CD4-positive, alpha-beta memory T cell (primary cell): ENCODE measurements at regions not wholly inside any gene's neighbourhood (a gene's known extent, or its start where the extent isn't known, plus 50 kb on each side); places are given as distances from the start of the nearest gene placed in this dataset.
"Not testable (repeated sequence)": the region's sequence is repeated elsewhere in the genome, so short reads cannot be mapped to it uniquely, and the experiment has no call there.

Experiments
- CTCF ChIA-PET: fragments of 350-600 bp; sonication (Branson Sonifier 250); formaldehyde crosslinking; loops from one replicate; lab custom pipeline; 2021; ENCODE audit warnings: inconsistent platforms; ENCODE audit not compliant: partially characterized antibody; lab: Charles Lee
- POLR2A ChIA-PET: fragments of 350-600 bp; sonication (Branson Sonifier 250); formaldehyde crosslinking; loops from one replicate; lab custom pipeline; 2021; ENCODE audit not compliant: partially characterized antibody; lab: Charles Lee
- DNase-seq, 5 donors: peaks; one replicate each; pipeline versions ENCODE4 v3.0.0 to v3.0.0-alpha.2; 2020 to 2022; ENCODE audit warnings: mixed read lengths in 1 of 5
- H3K27ac ChIP-seq: one replicate; pipeline ENCODE4 v1.7.0; 2013; ENCODE audit warnings: low read depth, low read length
- H3K27me3 ChIP-seq: 2 replicates; pipeline ENCODE4 v1.7.0; 2013; ENCODE audit warnings: mild to moderate bottlenecking, low read length, moderate library complexity; ENCODE audit not compliant: insufficient read depth
- H3K36me3 ChIP-seq: 2 replicates; pipeline ENCODE4 v1.7.0; 2013; ENCODE audit warnings: mild to moderate bottlenecking, low read length, moderate library complexity; ENCODE audit not compliant: insufficient read depth
- H3K4me1 ChIP-seq: 2 replicates; pipeline ENCODE4 v1.7.0; 2013; ENCODE audit warnings: mild to moderate bottlenecking, low read length, moderate library complexity; ENCODE audit not compliant: insufficient read depth
- H3K4me3 ChIP-seq, 2 donors: one replicate each; pipeline ENCODE4 v1.7.0; 2013; ENCODE audit warnings: low read length in 2 of 2, mild to moderate bottlenecking in 1 of 2
- H3K9me3 ChIP-seq, 2 donors: one replicate each; pipeline ENCODE4 v1.7.0; 2013; ENCODE audit warnings: low read length in 2 of 2, control low read depth in 1 of 2; ENCODE audit not compliant: control insufficient read depth in 1 of 2
- H3K27ac Mint-ChIP-seq, 7 donors: one replicate each; pipeline ENCODE4 v1.8.0; 2020 to 2021; ENCODE audit warnings: mixed read lengths in 7 of 7, mild to moderate bottlenecking in 6 of 7, inconsistent platforms in 3 of 7, moderate library complexity in 3 of 7
- H3K27me3 Mint-ChIP-seq, 2 donors: one replicate each; pipeline ENCODE4 v1.8.0; 2020 to 2021; ENCODE audit warnings: mixed read lengths in 2 of 2
- H3K36me3 Mint-ChIP-seq, 2 donors: one replicate each; pipeline ENCODE4 v1.8.0; 2020 to 2021; ENCODE audit warnings: mixed read lengths in 2 of 2, inconsistent platforms in 1 of 2, mild to moderate bottlenecking in 1 of 2
- H3K4me1 Mint-ChIP-seq, 4 donors: one replicate each; pipeline ENCODE4 v1.8.0; 2020 to 2021; ENCODE audit warnings: mixed read lengths in 4 of 4, mild to moderate bottlenecking in 1 of 4
- H3K4me3 Mint-ChIP-seq, 8 donors: one replicate each; pipeline ENCODE4 v1.8.0; 2020 to 2021; ENCODE audit warnings: mixed read lengths in 8 of 8, mild to moderate bottlenecking in 7 of 8, moderate library complexity in 6 of 8, inconsistent platforms in 3 of 8
- H3K9me3 Mint-ChIP-seq, 8 donors: one replicate each; pipeline ENCODE4 v1.8.0; 2020 to 2021; ENCODE audit warnings: mixed read lengths in 8 of 8, mild to moderate bottlenecking in 5 of 8, inconsistent platforms in 3 of 8, moderate library complexity in 1 of 8
- intact Hi-C: fragments of 100-400 bp; cut with micrococcal nuclease; formaldehyde crosslinking; loops from one replicate; pipeline ENCODE4 v1.15.1; 2023

DNA sequence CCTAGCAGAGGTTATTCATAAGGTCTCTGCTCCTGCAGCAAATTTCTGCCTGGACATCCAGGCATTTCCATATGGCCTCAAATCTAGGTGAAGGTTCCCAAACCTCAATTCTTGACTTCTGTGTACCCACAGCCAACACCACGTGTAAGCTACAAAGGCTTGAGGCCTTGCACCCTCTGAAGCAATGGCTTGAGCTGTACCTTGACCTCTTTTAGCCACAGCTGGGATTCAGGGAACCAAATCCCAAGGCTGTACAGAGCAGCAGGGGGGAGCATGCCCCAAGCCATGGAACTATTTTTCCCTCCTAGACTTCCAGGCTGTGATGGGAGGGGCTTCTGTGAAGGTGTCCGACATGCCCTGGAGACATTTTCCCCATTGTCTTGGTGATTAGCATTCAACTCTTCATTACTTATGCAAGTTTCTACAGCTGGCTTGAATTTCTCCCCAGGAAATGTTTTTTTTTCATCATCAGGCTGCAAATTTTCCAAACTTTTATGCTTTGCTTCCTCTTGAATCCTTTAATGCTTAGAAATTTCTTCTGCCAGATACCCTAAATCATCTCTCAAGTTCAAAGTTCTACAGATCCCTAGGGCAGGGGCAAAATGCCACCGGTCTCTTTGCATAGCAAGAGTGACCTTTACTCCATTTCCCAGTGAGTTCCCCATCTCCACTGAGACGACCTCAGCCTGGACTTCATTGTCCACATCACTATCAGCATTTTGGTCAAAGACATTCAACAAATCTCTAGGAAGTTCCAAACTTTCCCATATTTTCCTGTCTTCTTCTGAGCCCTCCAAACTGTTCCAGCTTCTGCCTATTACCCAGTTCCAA is 1148.9 kb downstream of the SORCS1 start:
- not testable (repeated sequence) for H3K36me3 ChIP-seq

DNA sequence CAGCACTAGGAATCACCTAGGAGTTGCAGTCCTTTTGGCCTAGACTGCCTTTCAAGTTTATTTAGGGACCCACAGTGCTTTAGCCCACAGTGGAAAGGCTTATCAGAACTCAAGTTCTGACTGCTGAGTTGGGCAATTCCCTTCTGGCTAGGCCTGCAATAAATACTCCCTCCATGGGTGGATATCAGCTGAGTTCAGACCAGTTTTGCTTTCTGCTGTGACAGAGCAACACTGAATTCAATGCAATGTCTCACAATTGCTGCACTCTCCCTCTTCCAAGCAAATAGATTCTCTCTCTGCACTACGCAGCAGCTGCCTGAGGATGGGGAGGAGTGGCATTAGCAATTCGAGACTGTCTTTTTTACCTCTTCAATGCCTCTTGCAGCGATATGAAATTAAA is 1153.3 kb downstream of the SORCS1 start:
- Histone ChIP-seq H3K4me1 (no peaks in the 10 kb centered on the region), H3K27ac (no peak overlapping the region), H3K9me3 (no peaks in the 10 kb centered on the region), H3K36me3 (no peaks in the 10 kb centered on the region), H3K4me3 (no peak overlapping the region), H3K27me3 (no peaks in the 10 kb centered on the region)
- Mint-ChIP-seq H3K27ac (no peak overlapping the region), H3K4me3 (no peak overlapping the region), H3K36me3 (no peaks in the 10 kb centered on the region), H3K9me3 (peaks cover 2 to 25% (median 9%) of the 10 kb centered on the region in 8 donors), H3K4me1 (no peaks in the 10 kb centered on the region), H3K27me3 (no peaks in the 10 kb centered on the region)
- no peak for DNase-seq
- intact Hi-C loops: no loop called here
- ChIA-PET POLR2A (no interaction called here), CTCF (no interaction called here)

More for the DNA sequence above, 1148.9 kb downstream of the SORCS1 start:
- CTCF ChIA-PET, H3K27me3 ChIP-seq, POLR2A ChIA-PET, H3K4me1 ChIP-seq, H3K27ac Mint-ChIP-seq, H3K27ac ChIP-seq, H3K4me1 Mint-ChIP-seq, H3K4me3 ChIP-seq, DNase-seq, H3K9me3 ChIP-seq, H3K36me3 Mint-ChIP-seq, intact Hi-C loops, H3K4me3 Mint-ChIP-seq, H3K27me3 Mint-ChIP-seq: not testable (repeated sequence)
- H3K9me3 Mint-ChIP-seq: peaks cover 0 to 25% (median 14%) of the 10 kb centered on the region in 8 donors

DNA sequence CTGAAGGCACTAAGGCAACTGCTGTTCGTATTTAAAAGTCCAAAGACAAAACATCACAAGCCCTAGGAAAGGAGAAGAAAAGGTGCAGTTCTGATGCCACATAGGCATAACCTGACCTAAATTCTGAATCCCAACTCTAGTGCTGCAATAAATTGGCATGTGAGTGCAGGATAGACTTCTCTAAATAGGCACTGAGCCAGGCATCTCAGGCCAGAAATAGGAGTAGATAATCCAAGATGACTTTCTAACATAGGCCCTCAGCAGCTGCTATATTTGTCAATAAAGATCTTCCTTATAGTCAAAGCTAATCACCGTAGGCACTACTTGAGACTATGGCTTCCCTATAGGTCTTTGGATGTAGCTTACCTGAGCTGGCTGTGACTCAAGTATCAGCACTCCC is 1163.8 kb downstream of the SORCS1 start:
- Mint-ChIP-seq H3K27ac (no peak overlapping the region), H3K27me3 (no peaks in the 10 kb centered on the region), H3K9me3 (peaks cover 2 to 22% (median 5%) of the 10 kb centered on the region in 8 donors), H3K4me1 (no peaks in the 10 kb centered on the region), H3K4me3 (no peak overlapping the region), H3K36me3 (no peaks in the 10 kb centered on the region)
- H3K4me1 ChIP-seq: no peaks in the 10 kb centered on the region
- DNase-seq: no peak
- no peak overlapping the region for H3K4me3 ChIP-seq
- no peak overlapping the region for H3K27ac ChIP-seq
- CTCF ChIA-PET: no interaction called here
- no peaks in the 10 kb centered on the region for H3K36me3 ChIP-seq
- intact Hi-C loops: no loop called here
- no peaks in the 10 kb centered on the region for H3K9me3 ChIP-seq
- H3K27me3 ChIP-seq: no peaks in the 10 kb centered on the region
- POLR2A ChIA-PET: no interaction called here

DNA sequence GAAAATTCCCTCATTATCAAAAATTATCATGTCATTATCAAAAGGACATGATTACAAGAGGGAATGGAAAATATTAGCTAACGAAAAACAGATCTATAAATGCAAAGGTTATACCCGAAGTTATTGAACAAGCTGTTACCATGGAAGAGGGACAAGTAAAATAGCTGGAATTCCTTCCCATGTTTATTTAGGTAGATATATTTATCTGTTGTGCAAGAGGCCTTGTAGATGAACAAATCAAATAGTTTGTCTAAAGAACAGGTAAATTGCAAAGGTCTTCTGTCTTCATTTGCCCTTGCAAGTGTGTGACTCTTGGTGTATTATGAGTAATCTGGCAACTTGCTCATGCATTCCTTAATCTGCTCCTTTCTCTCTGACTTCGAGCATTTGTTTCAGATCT is 1170.9 kb downstream of the SORCS1 start:
- DNase-seq: no peak
- ChIA-PET POLR2A (no interaction called here), CTCF (no interaction called here)
- Histone ChIP-seq H3K9me3 (no peaks in the 10 kb centered on the region), H3K27me3 (no peaks in the 10 kb centered on the region), H3K27ac (no peak overlapping the region), H3K4me3 (no peak overlapping the region), H3K4me1 (no peaks in the 10 kb centered on the region), H3K36me3 (no peaks in the 10 kb centered on the region)
- Mint-ChIP-seq H3K4me1 (no peaks in the 10 kb centered on the region), H3K27me3 (no peaks in the 10 kb centered on the region), H3K27ac (no peak overlapping the region), H3K4me3 (no peak overlapping the region), H3K36me3 (no peaks in the 10 kb centered on the region), H3K9me3 (peaks cover 0 to 13% (median 5%) of the 10 kb centered on the region in 8 donors)
- intact Hi-C loops: no loop called here

DNA sequence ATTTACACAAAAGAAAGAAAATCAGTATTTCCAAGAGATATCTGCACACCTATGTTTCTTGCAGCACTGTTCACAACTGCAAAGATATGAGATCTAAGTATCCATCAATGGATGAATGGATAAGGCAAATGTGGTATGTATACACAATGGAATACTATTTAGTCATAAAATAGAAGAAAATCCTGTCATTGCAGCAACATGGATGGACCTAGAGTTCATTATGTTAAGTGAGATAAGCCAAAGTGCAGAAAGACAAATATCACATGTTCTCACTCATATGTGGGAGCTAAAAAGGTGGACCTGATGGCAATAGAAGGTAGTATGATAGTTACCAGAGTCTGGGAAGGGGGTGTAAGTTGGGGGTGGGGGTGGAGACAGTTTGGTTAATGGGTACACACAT is 1171.6 kb downstream of the SORCS1 start:
- CTCF ChIA-PET: no interaction called here
- H3K4me3 Mint-ChIP-seq: no peak overlapping the region
- no peaks in the 10 kb centered on the region for H3K36me3 ChIP-seq
- H3K9me3 ChIP-seq: no peaks in the 10 kb centered on the region
- no peaks in the 10 kb centered on the region for H3K4me1 Mint-ChIP-seq
- H3K9me3 Mint-ChIP-seq: peaks cover 0 to 11% (median 5%) of the 10 kb centered on the region in 8 donors
- no peak overlapping the region for H3K4me3 ChIP-seq
- DNase-seq: no peak
- intact Hi-C loops: no loop called here
- H3K4me1 ChIP-seq: no peaks in the 10 kb centered on the region
- POLR2A ChIA-PET: no interaction called here
- no peaks in the 10 kb centered on the region for H3K36me3 Mint-ChIP-seq
- H3K27ac Mint-ChIP-seq: no peak overlapping the region
- no peak overlapping the region for H3K27ac ChIP-seq
- no peaks in the 10 kb centered on the region for H3K27me3 ChIP-seq
- no peaks in the 10 kb centered on the region for H3K27me3 Mint-ChIP-seq

DNA sequence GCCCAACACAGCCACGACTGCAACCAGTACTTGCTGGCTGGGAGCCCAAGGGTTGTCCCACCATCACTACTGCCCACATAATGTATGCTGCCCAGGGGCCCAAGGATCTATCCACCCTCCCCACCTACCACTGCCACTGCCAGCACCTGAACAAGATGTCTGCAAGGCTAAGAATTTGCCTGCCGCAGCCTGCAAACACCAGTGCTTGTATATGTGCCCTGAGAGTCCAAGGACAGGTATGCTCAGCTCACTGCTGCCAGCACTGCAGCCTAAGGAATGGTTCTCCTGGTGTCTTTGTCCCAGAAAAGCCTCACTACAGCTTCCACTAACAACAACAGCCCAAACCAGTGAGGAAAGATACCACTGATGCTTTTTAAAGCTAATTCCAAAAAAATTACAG is 1174.0 kb downstream of the SORCS1 start:
- no peaks in the 10 kb centered on the region for H3K9me3 ChIP-seq
- Mint-ChIP-seq H3K27me3 (no peaks in the 10 kb centered on the region), H3K27ac (no peak overlapping the region), H3K36me3 (no peaks in the 10 kb centered on the region), H3K9me3 (peaks cover 0 to 11% (median 5%) of the 10 kb centered on the region in 8 donors), H3K4me1 (no peaks in the 10 kb centered on the region), H3K4me3 (no peak overlapping the region)
- H3K4me1 ChIP-seq: no peaks in the 10 kb centered on the region
- ChIA-PET POLR2A (no interaction called here), CTCF (no interaction called here)
- no peak overlapping the region for H3K4me3 ChIP-seq
- intact Hi-C loops: no loop called here
- H3K27me3 ChIP-seq: no peaks in the 10 kb centered on the region
- no peak for DNase-seq
- H3K36me3 ChIP-seq: no peaks in the 10 kb centered on the region
- H3K27ac ChIP-seq: no peak overlapping the region

DNA sequence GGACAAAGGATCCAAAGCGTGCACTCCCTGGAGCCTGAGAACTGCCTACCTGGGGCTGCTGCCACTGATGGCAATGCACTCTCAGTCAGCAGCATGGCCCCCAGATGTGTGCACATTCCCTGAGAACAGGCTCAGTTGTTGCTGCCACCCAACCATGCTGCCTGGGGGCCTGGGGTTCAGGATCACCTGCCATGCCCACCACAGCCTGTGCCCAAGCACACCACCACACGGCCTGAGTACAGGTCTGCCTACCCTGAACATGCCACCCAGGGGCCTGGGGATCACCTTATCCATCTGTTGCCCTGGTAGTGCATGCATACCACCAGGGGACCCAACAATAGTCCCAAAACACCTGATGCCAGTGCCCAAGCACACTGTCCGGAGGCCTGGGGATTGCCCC is 1174.5 kb downstream of the SORCS1 start:
- H3K4me1 Mint-ChIP-seq: no peaks in the 10 kb centered on the region
- no peaks in the 10 kb centered on the region for H3K36me3 Mint-ChIP-seq
- H3K9me3 ChIP-seq: no peaks in the 10 kb centered on the region
- ChIA-PET POLR2A (no interaction called here), CTCF (no interaction called here)
- no peaks in the 10 kb centered on the region for H3K27me3 Mint-ChIP-seq
- H3K27ac ChIP-seq: no peak overlapping the region
- intact Hi-C loops: no loop called here
- H3K4me1 ChIP-seq: no peaks in the 10 kb centered on the region
- H3K27me3 ChIP-seq: no peaks in the 10 kb centered on the region
- H3K9me3 Mint-ChIP-seq: peaks cover 0 to 11% (median 4%) of the 10 kb centered on the region in 8 donors
- H3K27ac Mint-ChIP-seq: no peak overlapping the region
- H3K4me3 Mint-ChIP-seq: no peak overlapping the region
- no peak overlapping the region for H3K4me3 ChIP-seq
- H3K36me3 ChIP-seq: no peaks in the 10 kb centered on the region
- DNase-seq: no peak
